ENCODE measurements at regions not wholly inside any gene's neighbourhood (a gene's known extent, or its start where the extent isn't known, plus 50 kb on each side); places are given as distances from the start of the nearest gene placed in this dataset.
"Not testable (repeated sequence)": the region's sequence is repeated elsewhere in the genome, so short reads cannot be mapped to it uniquely, and the experiment has no call there.

DNA sequence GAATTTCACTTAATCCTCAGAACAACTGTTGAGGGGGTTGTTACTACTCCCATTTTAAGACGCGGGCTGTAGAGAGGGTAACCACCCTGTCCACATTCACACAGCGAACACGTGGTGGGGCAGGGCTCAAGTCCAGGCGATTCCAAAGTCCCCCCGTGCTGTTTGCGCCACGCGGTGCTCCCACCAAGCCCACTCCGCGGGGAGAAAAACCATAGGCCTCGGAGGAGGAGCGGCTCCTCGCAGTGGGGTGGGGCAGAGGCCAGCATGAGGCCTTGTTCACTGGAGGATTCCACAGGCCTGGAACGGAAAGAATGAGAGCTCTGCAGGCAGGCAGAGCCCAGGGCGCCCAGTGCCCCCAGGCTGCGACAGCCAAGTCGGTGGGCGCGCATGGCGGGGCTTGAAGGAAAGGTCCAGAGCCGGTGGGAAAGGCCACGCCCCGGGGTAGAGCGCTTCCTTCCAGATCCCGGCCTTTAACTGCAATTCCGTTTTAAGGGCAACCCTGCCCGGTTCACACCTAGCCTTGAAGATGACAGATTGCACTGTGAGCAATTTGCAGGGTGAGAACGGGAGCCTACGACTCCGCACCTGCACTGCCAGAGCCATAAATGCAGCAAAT, 161.8 kb upstream of the TBL1XR1 start:
- peak; percentile 77 for DNase-seq

DNA sequence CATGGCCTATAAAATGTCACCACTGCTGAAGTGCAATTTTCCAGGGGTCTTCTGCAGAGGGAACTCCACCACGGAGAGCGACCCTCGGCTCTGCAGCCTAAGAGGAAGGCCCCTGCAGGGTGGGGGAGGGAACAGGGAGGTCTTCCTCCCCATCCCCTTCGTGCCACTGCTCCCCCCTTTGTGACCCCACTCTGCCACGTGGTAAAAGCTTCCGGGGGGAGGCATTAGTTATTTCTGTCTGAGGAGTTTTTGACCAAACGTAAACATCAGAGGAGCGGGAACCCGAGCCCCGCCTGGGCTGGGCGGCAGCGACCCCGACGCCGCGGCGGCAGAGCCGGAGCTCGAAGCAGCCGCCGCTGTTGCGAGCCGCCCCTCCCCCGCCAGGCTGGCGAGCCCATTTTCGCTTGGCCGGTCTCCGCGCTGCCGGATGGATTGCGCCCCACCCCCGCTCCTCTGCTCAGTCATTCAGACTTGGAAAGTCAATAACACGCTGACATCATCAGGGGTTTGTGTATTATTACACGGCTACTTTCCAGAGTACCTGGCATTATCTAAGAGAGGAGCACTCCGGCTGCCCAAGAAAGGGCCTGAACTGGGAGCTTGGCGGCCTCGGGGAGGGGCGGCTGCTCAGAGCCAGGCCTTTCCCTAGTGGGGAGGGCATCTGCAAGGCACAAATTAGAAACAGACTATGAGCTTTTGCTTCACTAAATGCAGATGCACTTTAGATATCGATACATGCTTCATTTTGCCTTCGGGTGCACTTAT, 162.5 kb upstream of the TBL1XR1 start:
- DNase-seq, result peak; percentile 98

GRCh38 chr3:177361081-177361938, 164.0 kb upstream of the TBL1XR1 start:
- DNase-seq, result no peak

GRCh38 chr3:177362626-177363025, 165.3 kb upstream of the TBL1XR1 start:
- no peak for DNase-seq

- no peak for DNase-seq
These were observed 167.0 kb upstream of the TBL1XR1 start for GRCh38 chr3:177364236-177364635.

DNA sequence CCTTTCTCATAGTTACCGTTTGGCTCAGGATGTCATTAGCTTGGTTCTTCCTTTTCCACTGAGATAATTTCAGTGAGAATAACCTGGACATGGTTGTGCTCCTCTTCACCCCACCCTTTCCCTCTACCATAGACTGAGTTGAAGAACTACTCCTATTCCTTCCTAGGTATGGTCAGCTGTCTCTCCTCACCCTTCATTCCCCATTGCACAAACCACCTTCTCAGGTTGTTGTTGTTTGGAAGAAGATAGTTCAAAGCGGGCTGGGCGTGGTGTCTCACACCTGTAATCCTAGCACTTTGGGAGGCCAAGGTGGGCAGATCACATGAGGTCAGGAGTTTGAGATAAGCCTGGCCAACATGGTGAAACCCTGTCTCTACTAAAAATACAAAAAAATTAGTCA, 168.0 kb upstream of the TBL1XR1 start:
- DNase-seq, result not testable (repeated sequence)

- no peak for DNase-seq
These were observed 170.5 kb upstream of the TBL1XR1 start for GRCh38 chr3:177367788-177368187.

DNA sequence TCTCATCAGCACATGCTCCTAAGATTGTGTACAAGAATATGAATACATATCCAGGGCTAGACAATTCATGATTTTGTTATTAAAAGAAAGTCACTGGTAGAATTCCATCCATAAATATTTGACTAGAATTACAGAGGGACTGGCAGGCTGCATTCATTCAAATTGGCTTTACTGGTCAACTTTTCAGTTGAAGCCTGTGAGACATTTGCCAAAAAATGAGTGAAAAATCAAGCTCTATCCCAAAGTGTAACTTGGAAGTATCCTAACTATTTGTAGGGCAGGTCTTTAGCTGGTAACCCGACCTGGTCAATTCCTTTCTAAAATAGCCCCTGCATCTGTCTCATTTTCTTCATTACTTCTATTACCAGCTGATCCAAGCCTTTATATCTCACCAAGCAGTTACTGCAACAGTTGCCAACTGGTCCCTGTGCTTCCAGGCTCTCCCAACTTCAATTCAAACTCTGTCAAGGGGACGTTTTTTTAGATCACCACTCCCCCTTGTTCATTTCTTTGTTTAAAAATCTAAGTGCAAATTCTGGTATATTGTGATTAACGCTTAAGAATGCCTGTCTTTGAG, 173.1 kb upstream of the TBL1XR1 start:
- no peak for DNase-seq

DNA sequence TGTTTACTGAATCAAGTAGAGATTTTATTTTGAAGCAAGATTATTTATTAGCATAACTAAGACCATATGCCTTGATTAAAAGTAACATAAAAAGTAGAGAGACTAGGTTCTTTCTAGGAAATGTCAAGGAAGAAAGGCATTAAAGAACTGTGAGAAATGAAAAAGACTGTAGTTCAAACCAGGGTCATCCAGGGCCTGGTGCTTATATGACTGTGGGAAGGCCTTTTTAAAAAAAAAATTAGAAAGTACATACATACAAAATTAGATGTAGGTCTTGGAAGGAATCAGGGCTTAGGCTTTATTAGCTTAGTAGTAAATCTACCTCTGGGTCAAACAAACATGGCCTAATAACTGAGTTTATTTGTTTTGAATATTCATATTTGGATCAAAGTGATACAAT, 173.9 kb upstream of the TBL1XR1 start:
- DNase-seq, result no peak

GRCh38 chr3:177371888-177372287, 174.6 kb upstream of the TBL1XR1 start:
- no peak for DNase-seq

GRCh38 chr3:177374323-177374722, 177.0 kb upstream of the TBL1XR1 start:
- DNase-seq, result no peak

- no peak for DNase-seq
These were observed 178.0 kb upstream of the TBL1XR1 start for GRCh38 chr3:177375316-177375715.

- DNase-seq, result no peak
These were observed 179.9 kb upstream of the TBL1XR1 start for GRCh38 chr3:177377166-177377565.

DNA sequence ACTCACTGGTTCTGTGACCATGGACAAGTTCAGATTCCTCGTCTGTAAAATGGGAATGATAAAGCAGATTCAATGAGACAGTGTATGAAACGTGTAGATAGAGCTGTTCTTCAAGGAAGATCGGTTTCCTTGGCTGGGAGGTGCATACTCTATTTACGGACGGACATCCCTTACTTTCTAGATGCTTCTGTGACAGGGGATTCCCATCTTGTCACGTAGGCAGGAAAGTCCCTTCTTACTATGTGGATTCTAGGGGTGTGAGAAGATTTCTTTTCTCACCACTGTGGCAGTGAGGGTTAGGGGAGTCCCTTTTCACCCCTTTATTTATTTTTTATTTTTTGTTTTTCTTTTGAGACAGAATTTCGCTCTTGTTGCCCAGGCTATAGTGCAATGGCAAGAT, 180.9 kb upstream of the TBL1XR1 start:
- DNase-seq, result no peak

DNA sequence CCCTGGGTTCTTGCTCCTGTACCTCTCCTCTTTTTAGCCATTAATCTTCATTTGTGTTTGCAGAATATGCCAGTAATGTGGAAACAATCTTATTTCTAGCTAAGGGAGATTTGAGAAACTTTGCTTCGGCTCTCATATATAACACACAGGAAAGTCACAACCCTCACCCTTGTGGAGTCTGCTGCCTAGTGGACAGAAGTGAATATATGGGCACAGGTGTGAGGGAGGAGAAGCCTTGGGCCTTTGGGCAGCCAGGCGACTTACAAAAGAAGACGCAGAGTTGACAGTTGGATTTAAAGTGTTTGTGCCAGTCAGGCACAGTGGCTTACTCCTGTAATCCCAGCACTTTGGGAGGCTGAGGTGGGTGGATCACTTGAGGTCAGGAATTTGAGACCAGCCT, 181.8 kb upstream of the TBL1XR1 start:
- no peak for DNase-seq

DNA sequence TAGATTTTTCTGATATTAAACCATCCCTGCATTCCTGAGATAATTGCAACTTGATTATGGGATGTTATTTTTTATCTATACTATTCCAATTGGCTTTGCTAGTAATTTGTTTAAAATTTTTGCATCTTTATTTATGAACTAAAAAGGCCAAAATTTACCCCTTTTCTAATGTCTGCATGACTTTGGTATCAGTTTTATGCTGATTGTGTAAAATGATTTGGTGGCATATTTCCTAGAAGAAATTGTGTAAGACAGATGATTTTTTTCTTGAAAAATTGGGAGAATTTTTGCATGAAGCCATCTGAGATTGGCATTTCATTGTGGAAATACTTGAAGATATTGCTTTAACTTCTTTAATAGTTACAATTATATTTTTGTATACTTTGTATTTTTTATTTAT, 183.8 kb upstream of the TBL1XR1 start:
- no peak for DNase-seq

DNA sequence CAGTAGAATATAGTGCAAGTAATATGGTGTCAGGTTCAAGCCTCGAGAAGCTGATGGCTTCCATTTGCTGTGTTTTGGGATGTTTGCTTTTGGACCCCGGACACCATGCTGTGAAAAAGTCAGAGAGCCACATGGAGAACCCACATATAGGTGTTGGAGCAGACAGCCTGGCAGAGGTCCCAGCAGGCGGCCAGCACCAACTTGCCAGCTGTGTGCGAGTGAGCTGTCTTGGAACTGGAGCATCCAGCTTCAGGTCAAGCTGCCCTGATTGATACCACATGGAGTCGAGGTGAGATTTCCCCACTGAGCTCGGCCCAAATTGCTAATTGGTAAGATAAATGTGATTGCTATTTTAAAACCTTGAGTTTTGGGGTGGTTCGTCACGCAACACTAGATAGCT, 185.7 kb upstream of the TBL1XR1 start:
- DNase-seq, result no peak

DNA sequence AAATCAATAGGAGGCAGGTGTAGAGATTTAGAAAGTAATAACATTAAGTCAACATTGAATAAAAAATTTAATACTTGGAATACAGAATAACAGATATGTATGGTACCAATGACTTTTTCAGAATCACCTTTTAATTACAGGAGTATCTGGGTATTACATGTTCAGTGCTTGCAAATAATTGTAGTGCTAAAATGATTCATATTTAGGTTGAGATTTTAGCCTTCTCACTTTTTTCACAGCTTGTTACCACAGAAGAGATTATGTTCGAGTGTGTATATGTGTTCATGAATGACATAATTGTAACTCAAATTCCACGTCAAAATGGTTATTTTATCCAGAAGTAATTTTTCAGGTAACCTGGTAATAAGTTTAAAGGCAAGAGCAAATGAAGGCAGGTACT, 187.9 kb upstream of the TBL1XR1 start:
- no peak for DNase-seq

DNA sequence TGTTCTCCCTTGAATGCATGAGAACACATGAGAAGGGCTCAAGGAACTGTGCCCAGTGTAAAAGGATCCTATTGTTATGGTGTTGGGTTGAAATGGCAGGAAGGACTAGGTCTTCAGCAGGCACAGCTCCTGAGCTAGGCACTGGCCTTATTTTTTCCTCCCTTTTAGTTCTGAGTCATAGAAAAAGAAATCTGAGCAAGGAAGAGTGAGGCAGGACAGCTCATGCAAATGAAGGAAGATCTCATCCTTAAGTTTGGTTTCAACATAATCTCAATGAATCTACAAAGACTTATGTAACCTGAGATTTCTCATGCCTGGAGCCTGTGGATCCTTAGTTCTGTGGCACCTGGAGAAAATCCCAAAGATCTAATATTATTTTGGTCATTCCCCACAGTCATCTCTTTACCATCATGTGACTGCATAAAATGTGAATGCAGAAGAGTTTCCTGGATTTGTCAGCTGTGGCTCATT, 188.6 kb upstream of the TBL1XR1 start:
- no peak for DNase-seq

GRCh38 chr3:177388209-177388608, 190.9 kb upstream of the TBL1XR1 start:
- no peak for DNase-seq

GRCh38 chr3:177394231-177395024, 197.1 kb upstream of the TBL1XR1 start:
- DNase-seq, result not testable (repeated sequence)

GRCh38 chr3:177396733-177397132, 199.5 kb upstream of the TBL1XR1 start:
- DNase-seq, result no peak
